Astrocyte (in vitro differentiated cells and primary cell): ENCODE measurements at regions not wholly inside any gene's neighbourhood (a gene's known extent, or its start where the extent isn't known, plus 50 kb on each side); places are given as distances from the start of the nearest gene placed in this dataset.

ENCODE experiments used
- DNase-seq: peaks from one replicate; pipeline ENCODE4 v3.0.0-alpha.2; 2010; ENCODE audit warnings: low read depth
- FAIRE-seq: peaks from 2 replicates; lab custom pipeline; 2011; peaks lifted over from hg19 to GRCh38; lab: Jason Lieb, UNC
- H2AFZ ChIP-seq: 2 replicates; pipeline ENCODE4 v1.6.0; 2012; ENCODE audit warnings: low read depth, low read length, inconsistent platforms
- H3K27ac ChIP-seq: 2 replicates; pipeline ENCODE4 v1.5.1; 2011; ENCODE audit warnings: low read depth, low read length, inconsistent platforms
- H3K27me3 ChIP-seq: 2 replicates; pipeline ENCODE4 v1.6.0; 2011; ENCODE audit warnings: low read length, inconsistent platforms; ENCODE audit not compliant: insufficient read depth
- H3K36me3 ChIP-seq: 2 replicates; pipeline ENCODE4 v1.5.1; 2011; ENCODE audit warnings: low read length, inconsistent platforms; ENCODE audit not compliant: insufficient read depth
- H3K4me1 ChIP-seq: 2 replicates; pipeline ENCODE4 v1.5.1; 2011; ENCODE audit warnings: low read length, inconsistent platforms; ENCODE audit not compliant: insufficient read depth
- H3K4me2 ChIP-seq: 2 replicates; pipeline ENCODE4 v1.6.0; 2012; ENCODE audit warnings: low read length, inconsistent platforms
- H3K4me3 ChIP-seq: 2 replicates; pipeline ENCODE4 v1.5.1; 2011; ENCODE audit warnings: low read depth, mild to moderate bottlenecking, low read length, inconsistent platforms; ENCODE audit not compliant: insufficient read depth
- H3K79me2 ChIP-seq: 2 replicates; pipeline ENCODE4 v1.6.0; 2012; ENCODE audit warnings: mild to moderate bottlenecking, low read length, inconsistent platforms; ENCODE audit not compliant: insufficient read depth
- H3K9ac ChIP-seq: 2 replicates; pipeline ENCODE4 v1.6.0; 2012; ENCODE audit warnings: mild to moderate bottlenecking, low read length, inconsistent platforms
- H3K9me3 ChIP-seq: 2 replicates; pipeline ENCODE4 v1.5.1; 2012; ENCODE audit warnings: low read depth, mild to moderate bottlenecking, low read length, inconsistent platforms; ENCODE audit not compliant: insufficient read depth
- H4K20me1 ChIP-seq: 2 replicates; pipeline ENCODE4 v1.6.0; 2012; ENCODE audit warnings: low read length, inconsistent platforms; ENCODE audit not compliant: insufficient read depth
- H3K27ac Mint-ChIP-seq: one replicate; pipeline ENCODE4 v1.8.0; 2021; ENCODE audit warnings: mild to moderate bottlenecking, mixed read lengths; ENCODE audit not compliant: unreplicated experiment
- H3K27me3 Mint-ChIP-seq: one replicate; pipeline ENCODE4 v1.8.0; 2021; ENCODE audit warnings: low read depth, mixed read lengths; ENCODE audit not compliant: unreplicated experiment
- H3K36me3 Mint-ChIP-seq: one replicate; pipeline ENCODE4 v1.8.0; 2021; ENCODE audit warnings: low read depth, mixed read lengths; ENCODE audit not compliant: unreplicated experiment
- H3K4me1 Mint-ChIP-seq: one replicate; pipeline ENCODE4 v1.8.0; 2021; ENCODE audit warnings: low read depth, mixed read lengths; ENCODE audit not compliant: unreplicated experiment
- H3K4me3 Mint-ChIP-seq: one replicate; pipeline ENCODE4 v1.8.0; 2021; ENCODE audit warnings: mild to moderate bottlenecking, moderate library complexity, mixed read lengths; ENCODE audit not compliant: unreplicated experiment
- H3K9me3 Mint-ChIP-seq: one replicate; pipeline ENCODE4 v1.8.0; 2021; ENCODE audit warnings: mild to moderate bottlenecking, mixed read lengths; ENCODE audit not compliant: unreplicated experiment
- CTCF ChIP-seq: IDR thresholded peaks from 2 replicates; pipeline ENCODE4 v1.5.1; 2011; ENCODE audit warnings: low read depth, mild to moderate bottlenecking, inconsistent platforms, low read length, moderate library complexity; ENCODE audit not compliant: insufficient read depth
- EZH2 ChIP-seq: IDR thresholded peaks from 2 replicates; pipeline ENCODE4 v1.6.1; 2012; ENCODE audit warnings: mild to moderate bottlenecking, low read length, inconsistent platforms; ENCODE audit not compliant: insufficient read depth

- H3K79me2 ChIP-seq: no peaks in the 10 kb centered on the region
- no peaks in the 10 kb centered on the region for H3K9me3 ChIP-seq
- Mint-ChIP-seq H3K36me3 (no peaks in the 10 kb centered on the region), H3K4me3 (no peak overlapping the region), H3K27me3 (peaks cover 59% of the 10 kb centered on the region), H3K27ac (no peak overlapping the region), H3K9me3 (peaks cover 2% of the 10 kb centered on the region), H3K4me1 (peaks cover 2% of the 10 kb centered on the region)
- DNase-seq: no peak
- H2AFZ ChIP-seq: no peak overlapping the region
- no peaks in the 10 kb centered on the region for H3K36me3 ChIP-seq
- H3K4me2 ChIP-seq: no peak overlapping the region
- no peaks in the 10 kb centered on the region for H3K4me1 ChIP-seq
- no peaks in the 10 kb centered on the region for H3K27me3 ChIP-seq
- TF ChIP-seq CTCF (no peak), EZH2 (no peak)
- no peak overlapping the region for H3K27ac ChIP-seq
- H3K9ac ChIP-seq: no peak overlapping the region
- FAIRE-seq: no peak
- H4K20me1 ChIP-seq: no peaks in the 10 kb centered on the region
- H3K4me3 ChIP-seq: no peak overlapping the region
Observed at GRCh38 chr17:73872816-73873215, 228.6 kb upstream of the SDK2 start.

- no peaks in the 10 kb centered on the region for H3K9me3 ChIP-seq
- peaks cover 58% of the 10 kb centered on the region for H3K27me3 Mint-ChIP-seq
Observed at GRCh38 chr17:73874008-73874720, 229.9 kb upstream of the SDK2 start.

More at GRCh38 chr17:73874008-73874720, 229.9 kb upstream of the SDK2 start:
- no peak overlapping the region for H3K4me2 ChIP-seq
- no peaks in the 10 kb centered on the region for H3K36me3 Mint-ChIP-seq
- H3K79me2 ChIP-seq: no peaks in the 10 kb centered on the region
- DNase-seq: no peak
- H3K27me3 ChIP-seq: no peaks in the 10 kb centered on the region
- no peaks in the 10 kb centered on the region for H3K36me3 ChIP-seq
- H3K9me3 Mint-ChIP-seq: peaks cover 2% of the 10 kb centered on the region
- H3K4me1 Mint-ChIP-seq: peaks cover 2% of the 10 kb centered on the region
- H3K4me1 ChIP-seq: no peaks in the 10 kb centered on the region
- no peak overlapping the region for H2AFZ ChIP-seq
- no peak for TF ChIP-seq EZH2
- TF ChIP-seq CTCF: no peak
- no peak overlapping the region for H3K27ac Mint-ChIP-seq
- H3K4me3 Mint-ChIP-seq: no peak overlapping the region
- H3K9ac ChIP-seq: no peak overlapping the region
- FAIRE-seq: no peak
- no peak overlapping the region for H3K27ac ChIP-seq
- H4K20me1 ChIP-seq: no peaks in the 10 kb centered on the region
- H3K4me3 ChIP-seq: no peak overlapping the region
